ENCODE measurements at regions not wholly inside any gene's neighbourhood (a gene's known extent, or its start where the extent isn't known, plus 50 kb on each side); places are given as distances from the start of the nearest gene placed in this dataset.

GRCh38 chr3:94431876-94432570, 369.2 kb downstream of the NSUN3 start:
- TF ChIP-seq GATA2 (IDR thresholded peaks at IDR 0.05; ENCODE audit: low read depth, low read length), result no peak
- TF ChIP-seq GATA3 (IDR thresholded peaks at IDR 0.05; ENCODE audit: low read depth, low read length), result no peak

GRCh38 chr3:94433811-94434210, 370.9 kb downstream of the NSUN3 start:
- TF ChIP-seq GATA2 (IDR thresholded peaks at IDR 0.05; ENCODE audit: low read depth, low read length) (no peak), GATA3 (IDR thresholded peaks at IDR 0.05; ENCODE audit: low read depth, low read length) (no peak)

- TF ChIP-seq GATA3 (IDR thresholded peaks at IDR 0.05; ENCODE audit: low read depth, low read length) (no peak), GATA2 (IDR thresholded peaks at IDR 0.05; ENCODE audit: low read depth, low read length) (no peak)
These were observed 378.1 kb downstream of the NSUN3 start for GRCh38 chr3:94440767-94441493.

GRCh38 chr3:94441494-94441847, 378.6 kb downstream of the NSUN3 start:
- TF ChIP-seq GATA3 (IDR thresholded peaks at IDR 0.05; ENCODE audit: low read depth, low read length) (no peak), GATA2 (IDR thresholded peaks at IDR 0.05; ENCODE audit: low read depth, low read length) (no peak)

- TF ChIP-seq GATA3 (IDR thresholded peaks at IDR 0.05; ENCODE audit: low read depth, low read length) (no peak), GATA2 (IDR thresholded peaks at IDR 0.05; ENCODE audit: low read depth, low read length) (no peak)
These were observed 391.0 kb downstream of the NSUN3 start for GRCh38 chr3:94453864-94454263.

GRCh38 chr3:94459167-94459566, 396.3 kb downstream of the NSUN3 start:
- TF ChIP-seq GATA3 (IDR thresholded peaks at IDR 0.05; ENCODE audit: low read depth, low read length), result no peak
- no peak for TF ChIP-seq GATA2 (IDR thresholded peaks at IDR 0.05; ENCODE audit: low read depth, low read length)

GRCh38 chr3:94460931-94461330, 398.1 kb downstream of the NSUN3 start:
- TF ChIP-seq GATA3 (IDR thresholded peaks at IDR 0.05; ENCODE audit: low read depth, low read length) (no peak), GATA2 (IDR thresholded peaks at IDR 0.05; ENCODE audit: low read depth, low read length) (no peak)

GRCh38 chr3:94462931-94463330, 400.1 kb downstream of the NSUN3 start:
- no peak for TF ChIP-seq GATA2 (IDR thresholded peaks at IDR 0.05; ENCODE audit: low read depth, low read length)
- no peak for TF ChIP-seq GATA3 (IDR thresholded peaks at IDR 0.05; ENCODE audit: low read depth, low read length)

- no peak for TF ChIP-seq GATA2 (IDR thresholded peaks at IDR 0.05; ENCODE audit: low read depth, low read length)
- TF ChIP-seq GATA3 (IDR thresholded peaks at IDR 0.05; ENCODE audit: low read depth, low read length), result no peak
These were observed 409.6 kb downstream of the NSUN3 start for GRCh38 chr3:94472511-94472910.

GRCh38 chr3:94481226-94481898, 418.5 kb downstream of the NSUN3 start:
- TF ChIP-seq GATA3 (IDR thresholded peaks at IDR 0.05; ENCODE audit: low read depth, low read length) (no peak), GATA2 (IDR thresholded peaks at IDR 0.05; ENCODE audit: low read depth, low read length) (no peak)

- TF ChIP-seq GATA3 (IDR thresholded peaks at IDR 0.05; ENCODE audit: low read depth, low read length), result no peak
- TF ChIP-seq GATA2 (IDR thresholded peaks at IDR 0.05; ENCODE audit: low read depth, low read length), result no peak
These were observed 419.8 kb downstream of the NSUN3 start for GRCh38 chr3:94482686-94483085.

GRCh38 chr3:94483403-94483802, 420.5 kb downstream of the NSUN3 start:
- TF ChIP-seq GATA3 (IDR thresholded peaks at IDR 0.05; ENCODE audit: low read depth, low read length) (no peak), GATA2 (IDR thresholded peaks at IDR 0.05; ENCODE audit: low read depth, low read length) (no peak)

GRCh38 chr3:94494992-94495391, 432.1 kb downstream of the NSUN3 start:
- peak; percentile 87 for TF ChIP-seq GATA3 (IDR thresholded peaks at IDR 0.05; ENCODE audit: low read depth, low read length)
- TF ChIP-seq GATA2 (IDR thresholded peaks at IDR 0.05; ENCODE audit: low read depth, low read length), result peak; percentile 32; the same call in 1 of the 2 replicates

GRCh38 chr3:94500146-94500545, 437.3 kb downstream of the NSUN3 start:
- TF ChIP-seq GATA3 (IDR thresholded peaks at IDR 0.05; ENCODE audit: low read depth, low read length) (no peak), GATA2 (IDR thresholded peaks at IDR 0.05; ENCODE audit: low read depth, low read length) (no peak)

- no peak for TF ChIP-seq GATA2 (IDR thresholded peaks at IDR 0.05; ENCODE audit: low read depth, low read length)
- TF ChIP-seq GATA3 (IDR thresholded peaks at IDR 0.05; ENCODE audit: low read depth, low read length), result no peak
These were observed 450.0 kb downstream of the NSUN3 start for GRCh38 chr3:94512876-94513275.
